KOPT-K1 (cell line): ENCODE measurements at regions not wholly inside any gene's neighbourhood (a gene's known extent, or its start where the extent isn't known, plus 50 kb on each side); places are given as distances from the start of the nearest gene placed in this dataset.
"Not testable (repeated sequence)": the region's sequence is repeated elsewhere in the genome, so short reads cannot be mapped to it uniquely, and the experiment has no call there.

Source experiments
- H3K27ac ChIP-seq: fragments of 200-600 bp; sonication (generic); 2 replicates; pipeline ENCODE4 v1.5.1; 2016; ENCODE audit warnings: antibody characterized with exemption, mild to moderate bottlenecking, low read depth, low read length; ENCODE audit not compliant: poor library complexity, severe bottlenecking
- H3K36me3 ChIP-seq: fragments of 200-600 bp; sonication (generic); 2 replicates; pipeline ENCODE4 v1.5.1; 2017; ENCODE audit warnings: antibody characterized with exemption, mild to moderate bottlenecking, low read length, moderate library complexity; ENCODE audit not compliant: insufficient read depth
- H3K9me3 ChIP-seq: fragments of 200-600 bp; sonication (generic); 2 replicates; pipeline ENCODE4 v1.5.1; 2017; ENCODE audit warnings: antibody characterized with exemption, low read length, mild to moderate bottlenecking; ENCODE audit not compliant: insufficient read depth, poor library complexity, severe bottlenecking

DNA sequence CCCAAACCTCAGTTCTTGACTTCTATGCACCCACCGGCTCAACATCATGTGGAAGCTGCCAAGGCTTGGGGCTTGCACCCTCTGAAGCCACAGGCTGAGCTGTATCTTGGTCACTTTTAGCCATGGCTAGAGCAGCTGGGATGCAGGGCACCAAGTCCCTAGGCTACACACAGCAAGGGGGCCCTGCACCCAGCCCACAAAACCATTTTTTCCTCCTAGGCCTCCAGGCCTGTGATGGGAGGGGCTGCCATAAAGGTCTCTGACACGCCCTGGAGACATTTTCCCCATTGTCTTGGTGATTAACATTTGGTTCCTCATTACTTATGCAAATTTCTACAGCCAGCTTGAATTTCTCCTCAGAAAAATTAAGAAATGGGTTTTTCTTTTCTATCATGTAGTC, 485.5 kb upstream of the SYT1 start:
- H3K9me3 ChIP-seq, result peaks cover 18% of the 10 kb centered on the region
- not testable (repeated sequence) for H3K27ac ChIP-seq, H3K36me3 ChIP-seq

DNA sequence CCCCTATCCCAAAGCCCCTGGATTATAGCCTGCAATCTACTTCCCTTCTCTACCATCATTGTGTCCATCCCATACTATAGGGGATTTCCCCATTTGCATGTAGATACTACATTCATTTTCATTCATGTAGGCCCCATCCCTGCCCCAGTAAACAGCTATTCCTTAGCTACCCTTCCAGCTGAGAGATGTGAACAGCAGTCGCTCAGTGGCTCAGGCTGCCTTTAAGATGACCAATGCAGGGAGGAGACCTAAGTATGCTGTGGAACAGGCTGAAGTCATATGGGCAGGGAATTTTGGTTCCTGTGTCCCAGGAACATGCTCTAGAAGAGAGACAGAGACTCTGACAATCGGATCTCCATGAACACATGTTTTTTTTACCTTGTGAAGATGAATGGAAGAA, 481.2 kb upstream of the SYT1 start:
- peaks cover 16% of the 10 kb centered on the region for H3K9me3 ChIP-seq
- no peak overlapping the region for H3K27ac ChIP-seq
- H3K36me3 ChIP-seq, result no peaks in the 10 kb centered on the region

DNA sequence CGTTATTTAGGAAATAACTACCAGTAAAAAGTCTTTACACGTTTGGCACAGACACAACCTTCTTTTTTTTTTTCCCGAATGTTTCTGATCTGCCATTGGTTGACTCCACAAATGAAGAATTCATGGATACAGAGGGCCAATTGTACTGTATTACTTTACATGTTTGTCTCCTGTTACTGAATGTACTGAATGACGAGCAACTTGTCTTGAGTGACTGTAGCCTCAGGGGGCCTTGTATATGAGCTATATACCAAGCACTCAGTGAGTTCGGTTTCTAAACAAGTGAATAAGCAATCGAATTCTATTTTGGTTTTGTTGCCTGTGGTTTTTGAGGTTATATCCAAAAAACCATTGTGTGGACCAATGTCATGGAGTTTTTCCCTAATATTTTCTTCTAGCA, 480.0 kb upstream of the SYT1 start:
- H3K9me3 ChIP-seq, result peaks cover 5% of the 10 kb centered on the region
- H3K36me3 ChIP-seq, result no peaks in the 10 kb centered on the region
- H3K27ac ChIP-seq, result no peak overlapping the region

DNA sequence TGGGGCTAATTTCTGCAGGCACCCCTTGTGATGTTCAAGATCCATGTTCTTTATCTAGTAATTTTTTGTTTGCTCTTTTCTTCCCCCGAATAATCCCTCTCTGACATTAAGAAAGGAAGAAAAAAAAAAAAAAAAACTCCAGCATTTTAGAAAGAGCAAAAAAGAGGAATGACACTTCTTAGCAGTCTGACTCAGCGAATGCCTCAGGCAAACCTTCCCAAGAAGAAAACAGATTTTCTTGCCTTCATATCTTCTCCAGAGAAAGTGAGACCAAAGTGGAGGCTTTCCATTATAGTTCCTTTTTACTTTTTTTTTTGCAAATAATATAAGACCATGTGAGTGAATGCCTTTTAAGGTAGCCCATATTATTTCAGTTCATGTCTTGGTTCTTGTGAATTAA, 479.0 kb upstream of the SYT1 start:
- Histone ChIP-seq H3K27ac (no peak overlapping the region), H3K36me3 (no peaks in the 10 kb centered on the region), H3K9me3 (no peaks in the 10 kb centered on the region)

DNA sequence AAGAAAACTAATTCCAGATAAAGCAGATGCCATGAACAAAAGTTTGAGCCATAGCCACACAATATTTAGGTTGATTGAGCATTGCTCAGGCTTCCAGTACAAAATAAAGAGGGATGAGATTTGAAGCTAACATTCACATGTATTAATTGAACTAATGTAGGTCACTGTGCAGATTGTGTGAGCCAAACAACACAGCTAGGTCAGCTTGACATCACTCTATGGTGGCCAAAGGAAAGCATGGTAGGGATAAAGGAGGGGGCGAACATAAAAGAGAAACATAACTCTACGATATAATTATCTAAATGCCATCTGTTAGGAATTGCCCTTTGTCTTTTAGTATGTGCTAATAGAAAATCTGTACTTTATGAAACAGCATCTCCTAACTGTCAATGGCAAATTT, 477.7 kb upstream of the SYT1 start:
- no peaks in the 10 kb centered on the region for H3K9me3 ChIP-seq
- H3K27ac ChIP-seq, result no peak overlapping the region
- no peaks in the 10 kb centered on the region for H3K36me3 ChIP-seq

DNA sequence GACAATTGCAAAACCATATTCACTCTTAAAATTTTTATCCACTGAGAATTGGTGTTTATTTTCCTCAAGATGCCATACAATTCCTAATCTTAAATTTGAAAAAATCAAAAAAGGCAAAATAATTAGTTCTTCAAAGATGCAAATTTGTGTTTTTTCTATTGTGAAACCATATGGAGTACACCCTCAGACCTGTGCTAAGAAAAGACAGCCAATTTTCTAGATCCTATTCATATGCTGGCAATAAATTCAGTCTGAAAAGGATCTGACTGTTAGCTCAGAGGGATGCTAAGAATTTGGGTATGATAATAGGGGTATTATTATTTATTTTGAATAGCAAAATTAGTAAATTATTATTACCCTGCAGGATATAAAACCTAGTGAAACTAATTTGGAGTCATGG, 476.9 kb upstream of the SYT1 start:
- H3K27ac ChIP-seq, result no peak overlapping the region
- no peaks in the 10 kb centered on the region for H3K9me3 ChIP-seq
- H3K36me3 ChIP-seq, result no peaks in the 10 kb centered on the region

DNA sequence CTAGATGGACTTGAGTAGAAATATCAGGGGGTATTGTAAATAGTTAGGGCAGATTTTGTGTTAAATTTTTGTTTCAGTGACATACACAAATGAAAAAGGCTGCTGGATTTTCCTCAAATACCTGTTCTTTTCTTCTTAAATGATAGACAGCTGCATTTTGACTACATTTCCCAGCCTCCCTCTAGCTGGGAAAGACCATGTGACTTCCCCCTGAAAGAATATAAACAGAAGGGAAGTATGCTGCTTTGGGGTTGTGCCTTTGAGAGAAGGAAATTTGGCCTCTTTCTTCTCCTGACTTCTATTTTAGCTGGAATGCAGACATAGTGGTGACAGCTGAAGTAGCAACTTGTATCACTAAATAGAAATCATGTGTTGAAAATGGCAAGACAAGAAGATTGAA, 476.1 kb upstream of the SYT1 start:
- H3K36me3 ChIP-seq, result no peaks in the 10 kb centered on the region
- no peaks in the 10 kb centered on the region for H3K9me3 ChIP-seq
- H3K27ac ChIP-seq, result no peak overlapping the region

DNA sequence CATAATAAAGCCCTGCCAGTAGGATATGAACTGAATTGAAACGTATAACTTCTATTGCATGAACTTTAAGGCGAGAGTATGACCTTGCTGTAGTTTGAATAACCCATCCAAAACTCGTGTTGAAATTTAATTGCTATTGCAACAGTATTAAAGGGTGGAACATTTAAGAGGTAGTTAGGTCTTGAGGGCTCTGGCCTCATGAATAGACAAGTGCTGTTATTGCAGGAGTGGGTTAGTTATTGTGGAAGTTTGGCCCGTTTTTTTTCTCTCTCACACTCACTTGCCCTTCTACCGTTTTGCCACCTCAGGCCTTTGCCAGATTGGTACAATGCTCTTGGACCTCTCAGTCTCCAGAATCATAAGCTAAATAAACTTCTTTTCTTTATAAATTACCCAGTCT, 473.7 kb upstream of the SYT1 start:
- Histone ChIP-seq H3K9me3 (no peaks in the 10 kb centered on the region), H3K36me3 (no peaks in the 10 kb centered on the region), H3K27ac (no peak overlapping the region)

DNA sequence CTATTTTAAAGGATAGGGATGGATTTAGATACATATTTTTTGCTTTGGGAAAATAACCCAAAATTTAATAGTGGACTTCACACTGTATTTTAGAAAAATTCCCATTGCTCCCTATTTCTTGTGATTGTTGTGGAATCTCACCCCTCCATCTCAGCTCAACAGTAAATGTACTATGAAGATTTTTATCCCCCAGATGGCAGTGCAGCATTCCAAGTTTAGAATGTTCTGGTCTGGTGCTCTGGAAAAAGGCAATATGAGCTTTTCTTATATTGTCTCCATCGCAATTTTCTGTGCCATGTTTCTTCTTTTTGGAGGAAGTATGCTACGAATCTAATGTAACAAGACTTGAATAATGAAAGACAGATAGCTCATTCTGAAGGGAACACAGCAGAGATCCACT, 471.7 kb upstream of the SYT1 start:
- Histone ChIP-seq H3K27ac (no peak overlapping the region), H3K36me3 (no peaks in the 10 kb centered on the region)

DNA sequence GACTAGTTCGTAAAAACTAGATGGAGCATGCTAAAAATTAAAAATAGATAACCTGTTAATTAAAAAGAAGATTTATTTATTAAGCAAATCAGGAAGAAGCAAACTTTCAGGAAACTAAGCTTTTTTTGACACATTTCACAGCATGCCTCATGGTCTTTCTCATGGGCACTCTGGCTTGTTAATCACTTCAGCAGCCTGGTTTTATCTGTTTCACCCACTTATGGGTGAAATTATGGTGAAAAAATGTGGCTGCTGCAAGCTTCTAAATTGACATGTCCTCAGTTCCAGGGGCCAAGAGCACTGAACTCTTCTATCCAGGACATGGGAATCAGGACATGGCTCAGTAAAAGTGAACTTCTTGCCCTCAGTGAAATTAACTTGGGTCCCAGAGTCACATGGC, 468.6 kb upstream of the SYT1 start:
- Histone ChIP-seq H3K36me3 (no peaks in the 10 kb centered on the region), H3K27ac (no peak overlapping the region), H3K9me3 (no peaks in the 10 kb centered on the region)

More for the DNA sequence above, 471.7 kb upstream of the SYT1 start:
- no peaks in the 10 kb centered on the region for H3K9me3 ChIP-seq

DNA sequence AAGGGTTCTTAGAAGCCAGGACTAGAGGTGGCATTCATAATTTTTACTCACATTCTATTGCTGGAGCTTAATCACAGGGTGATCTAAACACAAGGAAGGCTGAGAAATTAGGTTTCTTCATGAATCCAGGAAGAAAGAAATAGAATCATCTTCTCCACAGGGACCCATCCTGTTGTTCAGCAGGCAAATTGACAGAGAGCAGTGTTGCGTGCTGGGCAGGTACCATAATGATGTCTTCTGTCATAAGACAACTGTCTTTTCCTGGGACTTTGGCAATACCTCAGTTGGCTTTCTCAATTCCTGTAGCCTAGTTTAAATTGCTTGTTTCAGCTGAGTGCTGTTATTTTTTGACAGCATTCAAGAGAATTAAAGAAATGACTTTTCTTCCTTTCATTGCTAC, 468.0 kb upstream of the SYT1 start:
- Histone ChIP-seq H3K27ac (no peak overlapping the region), H3K9me3 (no peaks in the 10 kb centered on the region), H3K36me3 (no peaks in the 10 kb centered on the region)

DNA sequence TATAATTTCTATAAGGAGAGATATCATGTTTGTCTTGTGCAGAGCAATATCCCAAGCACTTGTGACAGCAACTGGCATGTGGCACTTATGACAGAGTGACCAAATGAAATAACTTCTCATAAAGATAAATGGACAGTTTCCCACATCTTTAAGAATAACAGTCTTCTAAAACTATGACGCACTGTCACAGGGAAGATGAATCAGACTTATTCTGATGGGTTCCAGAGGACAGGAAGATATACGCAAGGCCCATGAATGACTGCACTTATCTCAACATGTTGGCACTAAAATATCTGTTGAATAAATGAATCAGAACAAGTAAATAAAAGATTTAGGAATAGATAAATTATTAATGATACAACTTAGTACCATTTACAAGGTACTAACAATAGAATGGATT, 465.8 kb upstream of the SYT1 start:
- Histone ChIP-seq H3K9me3 (no peaks in the 10 kb centered on the region), H3K36me3 (no peaks in the 10 kb centered on the region), H3K27ac (no peak overlapping the region)

DNA sequence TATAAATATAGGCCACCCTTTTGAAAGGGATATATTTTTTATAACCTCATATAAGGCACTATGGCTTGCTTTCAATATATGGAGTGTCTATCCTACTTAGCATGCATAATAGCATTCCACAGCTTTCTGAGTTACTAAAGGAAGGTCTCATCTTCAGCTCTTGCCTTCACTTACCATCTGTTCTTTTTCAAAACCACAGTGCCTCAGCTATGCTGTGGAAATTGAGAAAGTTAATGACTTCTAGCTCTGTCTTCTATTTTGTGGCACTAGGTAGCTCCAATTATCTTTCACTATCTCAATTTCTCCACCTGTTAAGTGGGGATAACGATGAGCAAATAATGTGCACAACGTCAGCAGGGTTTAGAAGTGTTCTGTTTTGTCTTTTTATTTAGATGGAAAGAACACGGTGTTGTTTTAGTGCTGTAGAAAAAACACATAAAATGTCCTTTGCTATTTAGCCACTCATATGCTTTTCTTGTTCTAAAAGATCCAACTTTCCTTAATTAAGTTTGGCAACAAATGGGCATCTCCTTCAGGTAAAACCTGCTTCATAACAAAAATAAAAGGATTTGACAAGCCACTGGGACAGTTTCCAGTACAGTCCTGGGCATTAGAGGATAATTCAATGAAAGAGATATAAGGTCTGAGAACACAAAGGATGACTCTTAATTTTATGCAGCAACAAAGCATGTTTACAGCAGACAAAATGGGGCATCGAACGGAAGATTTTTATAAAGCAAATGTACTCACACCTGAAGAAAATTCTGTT, 462.0 kb upstream of the SYT1 start:
- Histone ChIP-seq H3K27ac (no peak overlapping the region), H3K9me3 (no peaks in the 10 kb centered on the region), H3K36me3 (no peaks in the 10 kb centered on the region)

DNA sequence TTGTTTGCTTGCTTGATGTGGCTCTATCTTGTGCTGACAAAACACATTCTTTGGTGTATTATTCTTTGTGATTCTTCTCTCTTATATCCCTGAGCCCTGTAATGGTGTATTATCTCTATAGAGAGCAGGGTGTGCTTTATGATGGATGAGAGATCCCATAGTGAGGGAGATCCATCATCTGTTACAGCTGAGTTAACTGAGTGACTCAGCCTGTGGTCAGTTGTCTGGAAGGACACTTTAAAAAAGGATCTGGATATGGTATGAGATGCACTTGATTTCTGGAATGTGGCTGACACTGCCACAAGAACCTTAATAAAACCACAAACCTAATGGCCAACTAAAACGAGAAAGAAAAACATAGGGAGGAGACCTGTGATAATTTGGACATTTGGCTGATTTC, 461.4 kb upstream of the SYT1 start:
- H3K9me3 ChIP-seq, result no peaks in the 10 kb centered on the region
- H3K36me3 ChIP-seq, result no peaks in the 10 kb centered on the region
- H3K27ac ChIP-seq, result no peak overlapping the region

DNA sequence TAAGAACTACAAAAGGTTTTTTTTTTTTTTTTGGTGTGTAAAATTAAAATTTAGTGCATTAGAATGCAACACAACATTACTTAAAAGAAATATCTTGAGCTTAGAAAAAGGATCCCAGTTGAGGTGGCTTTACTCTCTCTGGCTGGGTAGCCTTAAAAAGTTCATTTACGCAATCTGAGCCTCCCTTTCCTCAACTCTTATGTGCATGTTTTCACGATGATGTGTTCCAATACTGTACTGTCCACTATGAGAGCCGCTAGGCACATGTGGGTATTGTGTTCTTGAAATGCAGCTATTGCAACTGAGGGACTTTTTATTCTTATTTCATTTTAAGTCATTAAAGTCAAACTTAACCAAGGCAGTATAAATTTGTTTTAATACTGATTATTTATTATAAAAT, 460.9 kb upstream of the SYT1 start:
- H3K9me3 ChIP-seq, result no peaks in the 10 kb centered on the region
- no peak overlapping the region for H3K27ac ChIP-seq
- H3K36me3 ChIP-seq, result no peaks in the 10 kb centered on the region

DNA sequence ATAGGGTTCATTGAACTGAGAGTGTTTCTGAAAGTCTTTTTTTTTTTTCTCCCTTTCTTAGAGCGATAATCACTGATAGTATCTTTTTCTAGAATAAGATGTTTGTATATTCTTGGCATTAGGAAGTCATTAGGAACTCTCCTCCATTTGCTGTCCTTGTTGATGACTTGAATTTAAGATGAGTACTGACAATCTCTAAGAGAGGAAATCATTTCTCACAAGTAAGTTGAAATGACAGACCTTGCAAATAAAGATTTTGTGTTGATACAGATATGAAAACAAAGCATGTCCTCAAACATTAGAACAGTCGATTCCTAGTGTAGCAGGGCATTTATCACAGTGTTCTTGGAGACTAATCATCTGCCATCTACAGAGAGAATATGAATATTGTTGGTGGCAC, 458.4 kb upstream of the SYT1 start:
- H3K9me3 ChIP-seq, result no peaks in the 10 kb centered on the region
- H3K27ac ChIP-seq, result no peak overlapping the region
- H3K36me3 ChIP-seq, result no peaks in the 10 kb centered on the region
